ENCODE measurements at regions not wholly inside any gene's neighbourhood (a gene's known extent, or its start where the extent isn't known, plus 50 kb on each side); places are given as distances from the start of the nearest gene placed in this dataset.

DNA sequence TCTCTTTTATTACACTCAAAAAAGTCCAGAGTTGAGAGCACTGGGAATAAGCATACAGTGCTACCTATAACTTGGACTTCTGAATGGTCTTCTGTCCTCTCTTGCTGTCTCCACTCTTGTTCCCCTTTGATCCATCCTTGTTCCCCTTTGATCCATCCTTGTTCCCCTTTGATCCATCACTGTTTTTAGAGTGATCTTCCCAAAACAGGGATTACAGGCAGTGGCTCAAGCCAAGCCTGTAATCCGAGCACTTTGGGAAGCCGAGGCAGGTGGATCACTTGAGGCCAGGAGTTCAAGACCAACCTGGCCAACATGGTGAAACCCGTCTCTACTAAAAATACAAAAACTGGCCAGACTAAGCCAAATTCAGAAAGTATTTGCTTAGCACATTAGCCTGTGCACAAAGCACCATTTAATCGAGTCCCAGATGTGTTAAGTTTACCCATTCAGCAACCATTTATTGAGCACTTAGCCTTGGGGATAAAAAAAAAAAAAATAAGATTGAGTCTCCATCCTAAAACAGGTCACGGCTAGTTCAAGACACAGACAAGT, 65.0 kb upstream of the NHSL1 start:
- H3K9ac ChIP-seq (ENCODE audit: insufficient read depth, low read length): no peak overlapping the region
- H3K27ac ChIP-seq (ENCODE audit: insufficient read depth, low read length): no peak overlapping the region
- H3K27me3 ChIP-seq (ENCODE audit: control insufficient read depth, insufficient read depth, low read length): no peaks in the 10 kb centered on the region
- no peaks in the 10 kb centered on the region for H3K9me3 ChIP-seq (ENCODE audit: control insufficient read depth, insufficient read depth, low read depth, low read length)
- H3K79me2 ChIP-seq (ENCODE audit: control insufficient read depth, insufficient read depth, low read length): peaks cover 2% of the 10 kb centered on the region
- no peak overlapping the region for H3K4me2 ChIP-seq (ENCODE audit: extremely low read depth, insufficient read depth, low read length)
- no peaks in the 10 kb centered on the region for H3K36me3 ChIP-seq (ENCODE audit: control insufficient read depth, insufficient read depth, low read length)
- no peaks in the 10 kb centered on the region for H4K20me1 ChIP-seq (ENCODE audit: control insufficient read depth, extremely low read depth, insufficient read depth, low read length)
- no peaks in the 10 kb centered on the region for H3K4me1 ChIP-seq (ENCODE audit: control insufficient read depth, extremely low read depth, insufficient read depth, low read length)
- no peak for DNase-seq (ENCODE audit: low read depth in 2 of 2)
- H2AFZ ChIP-seq (ENCODE audit: low read length): no peak overlapping the region
- H3K4me3 ChIP-seq (replicated peaks in 1 of 4; ENCODE audit: control extremely low read depth in 1 of 4, insufficient read depth in 1 of 4, low read depth in 3 of 4, low read length in 4 of 4): no peak overlapping the region
- TF ChIP-seq, protein P1, sequence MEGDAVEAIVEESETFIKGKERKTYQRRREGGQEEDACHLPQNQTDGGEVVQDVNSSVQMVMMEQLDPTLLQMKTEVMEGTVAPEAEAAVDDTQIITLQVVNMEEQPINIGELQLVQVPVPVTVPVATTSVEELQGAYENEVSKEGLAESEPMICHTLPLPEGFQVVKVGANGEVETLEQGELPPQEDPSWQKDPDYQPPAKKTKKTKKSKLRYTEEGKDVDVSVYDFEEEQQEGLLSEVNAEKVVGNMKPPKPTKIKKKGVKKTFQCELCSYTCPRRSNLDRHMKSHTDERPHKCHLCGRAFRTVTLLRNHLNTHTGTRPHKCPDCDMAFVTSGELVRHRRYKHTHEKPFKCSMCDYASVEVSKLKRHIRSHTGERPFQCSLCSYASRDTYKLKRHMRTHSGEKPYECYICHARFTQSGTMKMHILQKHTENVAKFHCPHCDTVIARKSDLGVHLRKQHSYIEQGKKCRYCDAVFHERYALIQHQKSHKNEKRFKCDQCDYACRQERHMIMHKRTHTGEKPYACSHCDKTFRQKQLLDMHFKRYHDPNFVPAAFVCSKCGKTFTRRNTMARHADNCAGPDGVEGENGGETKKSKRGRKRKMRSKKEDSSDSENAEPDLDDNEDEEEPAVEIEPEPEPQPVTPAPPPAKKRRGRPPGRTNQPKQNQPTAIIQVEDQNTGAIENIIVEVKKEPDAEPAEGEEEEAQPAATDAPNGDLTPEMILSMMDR (conservative IDR thresholded peaks at IDR 0.05 in 1 of 2, IDR thresholded peaks at IDR 0.05 in 1 of 2; ENCODE audit: low read depth in 1 of 2, low read length in 2 of 2): no peak
- TF ChIP-seq EZH2 (IDR thresholded peaks at IDR 0.05; ENCODE audit: low read length, missing control alignments): no peak

DNA sequence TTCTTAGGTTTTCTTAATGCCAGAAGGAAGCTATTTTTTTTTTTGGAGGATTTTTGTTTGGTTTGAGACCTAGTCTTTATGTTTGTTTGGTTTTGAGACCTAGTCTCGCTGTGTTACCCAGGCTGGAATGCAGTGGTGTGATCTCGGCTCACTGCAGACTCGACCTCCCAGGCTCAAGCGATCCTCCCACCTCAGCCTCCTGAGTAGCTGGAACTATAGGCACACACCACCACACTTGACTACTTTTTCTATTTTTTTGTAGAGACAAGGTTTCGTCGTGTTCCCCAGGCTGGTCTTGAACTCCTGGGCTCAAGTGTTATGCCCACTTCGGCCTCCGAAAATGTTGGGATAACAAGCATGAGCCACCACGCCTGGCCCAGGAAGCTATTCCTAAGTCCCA, 67.8 kb upstream of the NHSL1 start:
- peaks cover 2% of the 10 kb centered on the region for H3K79me2 ChIP-seq (ENCODE audit: control insufficient read depth, insufficient read depth, low read length)
- H2AFZ ChIP-seq (ENCODE audit: low read length): no peak overlapping the region
- H3K4me3 ChIP-seq (replicated peaks in 1 of 4; ENCODE audit: control extremely low read depth in 1 of 4, insufficient read depth in 1 of 4, low read depth in 3 of 4, low read length in 4 of 4): no peak overlapping the region
- no peaks in the 10 kb centered on the region for H3K4me1 ChIP-seq (ENCODE audit: control insufficient read depth, extremely low read depth, insufficient read depth, low read length)
- H3K4me2 ChIP-seq (ENCODE audit: extremely low read depth, insufficient read depth, low read length): no peak overlapping the region
- no peaks in the 10 kb centered on the region for H3K9me3 ChIP-seq (ENCODE audit: control insufficient read depth, insufficient read depth, low read depth, low read length)
- DNase-seq (ENCODE audit: low read depth in 2 of 2): no peak
- no peaks in the 10 kb centered on the region for H4K20me1 ChIP-seq (ENCODE audit: control insufficient read depth, extremely low read depth, insufficient read depth, low read length)
- TF ChIP-seq EZH2 (IDR thresholded peaks at IDR 0.05; ENCODE audit: low read length, missing control alignments): no peak
- TF ChIP-seq, protein P1 (conservative IDR thresholded peaks at IDR 0.05 in 1 of 2, IDR thresholded peaks at IDR 0.05 in 1 of 2; ENCODE audit: low read depth in 1 of 2, low read length in 2 of 2): no peak
- H3K27ac ChIP-seq (ENCODE audit: insufficient read depth, low read length): no peak overlapping the region
- no peaks in the 10 kb centered on the region for H3K27me3 ChIP-seq (ENCODE audit: control insufficient read depth, insufficient read depth, low read length)
- no peaks in the 10 kb centered on the region for H3K36me3 ChIP-seq (ENCODE audit: control insufficient read depth, insufficient read depth, low read length)
- H3K9ac ChIP-seq (ENCODE audit: insufficient read depth, low read length): no peak overlapping the region

DNA sequence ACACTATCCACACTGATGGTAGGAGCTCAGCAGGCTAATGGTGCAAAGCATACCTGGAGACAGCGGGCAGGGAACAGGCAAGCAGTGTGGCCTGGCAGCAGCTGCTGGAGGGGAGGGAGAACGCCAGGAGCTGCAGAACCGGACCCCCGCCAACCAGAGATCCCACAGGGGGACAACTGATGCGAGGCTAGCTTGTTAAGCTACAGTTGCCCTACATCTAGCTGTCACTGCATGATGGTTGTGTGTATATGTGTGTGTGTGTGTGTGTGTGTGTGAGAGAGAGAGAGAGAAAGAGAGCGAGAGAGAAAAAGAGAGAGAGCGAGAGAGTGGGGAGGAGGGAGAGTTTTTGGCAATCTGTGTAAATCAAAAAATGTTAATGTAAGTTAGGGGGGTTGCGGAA, 69.7 kb upstream of the NHSL1 start:
- Histone ChIP-seq H3K4me2 (ENCODE audit: extremely low read depth, insufficient read depth, low read length) (no peak overlapping the region), H4K20me1 (ENCODE audit: control insufficient read depth, extremely low read depth, insufficient read depth, low read length) (no peaks in the 10 kb centered on the region), H3K9ac (ENCODE audit: insufficient read depth, low read length) (no peak overlapping the region), H3K79me2 (ENCODE audit: control insufficient read depth, insufficient read depth, low read length) (peaks cover 2% of the 10 kb centered on the region), H3K4me1 (ENCODE audit: control insufficient read depth, extremely low read depth, insufficient read depth, low read length) (no peaks in the 10 kb centered on the region), H3K4me3 (replicated peaks in 1 of 4; ENCODE audit: control extremely low read depth in 1 of 4, insufficient read depth in 1 of 4, low read depth in 3 of 4, low read length in 4 of 4) (no peak overlapping the region), H3K9me3 (ENCODE audit: control insufficient read depth, insufficient read depth, low read depth, low read length) (no peaks in the 10 kb centered on the region), H3K36me3 (ENCODE audit: control insufficient read depth, insufficient read depth, low read length) (no peaks in the 10 kb centered on the region), H3K27ac (ENCODE audit: insufficient read depth, low read length) (no peak overlapping the region), H3K27me3 (ENCODE audit: control insufficient read depth, insufficient read depth, low read length) (no peaks in the 10 kb centered on the region), H2AFZ (ENCODE audit: low read length) (no peak overlapping the region)
- no peak for DNase-seq (ENCODE audit: low read depth in 2 of 2)
- TF ChIP-seq, protein P1 (conservative IDR thresholded peaks at IDR 0.05 in 1 of 2, IDR thresholded peaks at IDR 0.05 in 1 of 2; ENCODE audit: low read depth in 1 of 2, low read length in 2 of 2): no peak
- TF ChIP-seq EZH2 (IDR thresholded peaks at IDR 0.05; ENCODE audit: low read length, missing control alignments): no peak
